SK-N-SH treated with all-trans-retinoic acid at 6 μM for 48 hours (cell line): ENCODE measurements at regions not wholly inside any gene's neighbourhood (a gene's known extent, or its start where the extent isn't known, plus 50 kb on each side); places are given as distances from the start of the nearest gene placed in this dataset.

Source experiments
- ATAC-seq: fragments of 200-7000 bp; cut with Tn5 transposase; 3 replicates; pipeline ENCODE4 v1.9.1; 2020; ENCODE audit warnings: mild to moderate bottlenecking, moderate library complexity
- ARNTL ChIP-seq: fragments of 450-650 bp; formaldehyde crosslinking; IDR thresholded peaks from 2 replicates; pipeline ENCODE4 v1.5.0; 2020; ENCODE audit warnings: low read depth, mild to moderate bottlenecking, moderate library complexity, borderline replicate concordance
- BACH2 ChIP-seq: fragments of 250-450 bp; sonication (Bioruptor Pico); IDR thresholded peaks from 2 replicates; pipeline ENCODE4 v1.9.0; 2021; ENCODE audit warnings: mild to moderate bottlenecking, borderline replicate concordance
- CREB5 ChIP-seq: fragments of 250-450 bp; sonication (Bioruptor Pico); IDR thresholded peaks from 2 replicates; pipeline ENCODE4 v1.5.1; 2020; ENCODE audit warnings: low read depth, mild to moderate bottlenecking, moderate library complexity
- CSDC2 ChIP-seq: fragments of 250-450 bp; sonication (Bioruptor Pico); IDR thresholded peaks from 2 replicates; pipeline ENCODE4 v1.5.0; 2020; ENCODE audit warnings: mild to moderate bottlenecking, moderate library complexity
- CSRNP3 ChIP-seq: fragments of 250-450 bp; sonication (Bioruptor Pico); IDR thresholded peaks from 2 replicates; pipeline ENCODE4 v1.5.1; 2021; ENCODE audit warnings: mild to moderate bottlenecking, moderate library complexity
- ESRRG ChIP-seq: fragments of 250-450 bp; sonication (Bioruptor Pico); IDR thresholded peaks from 2 replicates; pipeline ENCODE4 v1.6.1; 2021; ENCODE audit warnings: mild to moderate bottlenecking
- GLIS3 ChIP-seq: fragments of 250-450 bp; sonication (Bioruptor Pico); IDR thresholded peaks from 2 replicates; pipeline ENCODE4 v1.5.0; 2020; ENCODE audit warnings: mild to moderate bottlenecking, moderate library complexity
- OSR1 ChIP-seq: fragments of 250-450 bp; sonication (Bioruptor Pico); IDR thresholded peaks from 2 replicates; pipeline ENCODE4 v1.8.0; 2022; ENCODE audit warnings: moderate library complexity, mild to moderate bottlenecking, inconsistent platforms
- POU6F1 ChIP-seq: fragments of 250-450 bp; sonication (Bioruptor Pico); IDR thresholded peaks from 2 replicates; pipeline ENCODE4 v1.8.0; 2021; ENCODE audit warnings: low read depth, mild to moderate bottlenecking, moderate library complexity, borderline replicate concordance
- PPARA ChIP-seq: fragments of 250-450 bp; sonication (Bioruptor Pico); IDR thresholded peaks from 2 replicates; pipeline ENCODE4 v1.5.0; 2020; ENCODE audit warnings: mild to moderate bottlenecking, borderline replicate concordance
- RARB ChIP-seq: fragments of 250-450 bp; sonication (Bioruptor Pico); IDR thresholded peaks from 2 replicates; pipeline ENCODE4 v1.8.0; 2021; ENCODE audit warnings: mild to moderate bottlenecking, moderate library complexity
- SNAI2 ChIP-seq: fragments of 250-450 bp; sonication (Bioruptor Pico); IDR thresholded peaks from 2 replicates; pipeline ENCODE4 v1.5.0; 2020; ENCODE audit warnings: mild to moderate bottlenecking, moderate library complexity
- TCF4 ChIP-seq: fragments of 250-450 bp; sonication (Bioruptor Pico); IDR thresholded peaks from 2 replicates; pipeline ENCODE4 v1.8.0; 2021; ENCODE audit warnings: mild to moderate bottlenecking, moderate library complexity, borderline replicate concordance
- TOX ChIP-seq: fragments of 250-450 bp; sonication (Bioruptor Pico); IDR thresholded peaks from 2 replicates; pipeline ENCODE4 v1.8.0; 2021; ENCODE audit warnings: mild to moderate bottlenecking, moderate library complexity, borderline replicate concordance
- TSHZ2 ChIP-seq: fragments of 250-450 bp; sonication (Bioruptor Pico); IDR thresholded peaks from 2 replicates; pipeline ENCODE4 v1.5.0; 2020; ENCODE audit warnings: mild to moderate bottlenecking, moderate library complexity
- ZC3H10 ChIP-seq: fragments of 250-450 bp; sonication (Bioruptor Pico); IDR thresholded peaks from 2 replicates; pipeline ENCODE4 v1.5.1; 2021; ENCODE audit warnings: mild to moderate bottlenecking, moderate library complexity
- ZFP3 ChIP-seq: fragments of 250-450 bp; sonication (Bioruptor Pico); IDR thresholded peaks from 2 replicates; pipeline ENCODE4 v1.5.0; 2020; ENCODE audit warnings: mild to moderate bottlenecking, moderate library complexity
- ZFP30 ChIP-seq: fragments of 450-650 bp; formaldehyde crosslinking; IDR thresholded peaks from 2 replicates; pipeline ENCODE4 v1.5.0; 2022; ENCODE audit warnings: mild to moderate bottlenecking, moderate library complexity
- ZNF565 ChIP-seq: fragments of 450-650 bp; formaldehyde crosslinking; conservative IDR thresholded peaks from 2 replicates; pipeline ENCODE4 v1.5.0; 2020; ENCODE audit warnings: low read depth, mild to moderate bottlenecking, moderate library complexity
- ZNF70 ChIP-seq: fragments of 450-650 bp; formaldehyde crosslinking; IDR thresholded peaks from 2 replicates; pipeline ENCODE4 v1.5.0; 2020; ENCODE audit warnings: mild to moderate bottlenecking, moderate library complexity
- ZNF8 ChIP-seq: fragments of 450-650 bp; formaldehyde crosslinking; IDR thresholded peaks from 2 replicates; pipeline ENCODE4 v1.5.0; 2020; ENCODE audit warnings: mild to moderate bottlenecking, moderate library complexity
- TF ChIP-seq, protein P1 (sequence below): fragments of 250-450 bp; sonication (Bioruptor Pico); IDR thresholded peaks from 2 replicates; pipeline ENCODE4 v1.8.0; 2020; ENCODE audit warnings: mild to moderate bottlenecking, moderate library complexity, borderline replicate concordance

- ATAC-seq: no peak; the same call in 2 of the 3 replicates
- TF ChIP-seq ZFP30 (CRISPR knock-in tag) (no peak), OSR1 (CRISPR knock-in tag) (no peak), PPARA (CRISPR knock-in tag) (no peak), ZFP3 (CRISPR knock-in tag) (no peak), ESRRG (CRISPR knock-in tag) (no peak), TSHZ2 (no peak), ZNF8 (CRISPR knock-in tag) (no peak), ZNF565 (no peak), ZC3H10 (CRISPR knock-in tag) (no peak), ZNF70 (CRISPR knock-in tag) (no peak), TOX (no peak), CSDC2 (no peak), TCF4 (CRISPR knock-in tag) (no peak), POU6F1 (CRISPR knock-in tag) (no peak), SNAI2 (CRISPR knock-in tag) (no peak), CSRNP3 (CRISPR knock-in tag) (no peak), BACH2 (CRISPR knock-in tag) (no peak), ARNTL (no peak), CREB5 (CRISPR knock-in tag) (no peak)
- TF ChIP-seq, protein P1, sequence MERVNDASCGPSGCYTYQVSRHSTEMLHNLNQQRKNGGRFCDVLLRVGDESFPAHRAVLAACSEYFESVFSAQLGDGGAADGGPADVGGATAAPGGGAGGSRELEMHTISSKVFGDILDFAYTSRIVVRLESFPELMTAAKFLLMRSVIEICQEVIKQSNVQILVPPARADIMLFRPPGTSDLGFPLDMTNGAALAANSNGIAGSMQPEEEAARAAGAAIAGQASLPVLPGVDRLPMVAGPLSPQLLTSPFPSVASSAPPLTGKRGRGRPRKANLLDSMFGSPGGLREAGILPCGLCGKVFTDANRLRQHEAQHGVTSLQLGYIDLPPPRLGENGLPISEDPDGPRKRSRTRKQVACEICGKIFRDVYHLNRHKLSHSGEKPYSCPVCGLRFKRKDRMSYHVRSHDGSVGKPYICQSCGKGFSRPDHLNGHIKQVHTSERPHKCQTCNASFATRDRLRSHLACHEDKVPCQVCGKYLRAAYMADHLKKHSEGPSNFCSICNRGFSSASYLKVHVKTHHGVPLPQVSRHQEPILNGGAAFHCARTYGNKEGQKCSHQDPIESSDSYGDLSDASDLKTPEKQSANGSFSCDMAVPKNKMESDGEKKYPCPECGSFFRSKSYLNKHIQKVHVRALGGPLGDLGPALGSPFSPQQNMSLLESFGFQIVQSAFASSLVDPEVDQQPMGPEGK (CRISPR knock-in tag): no peak
- TF ChIP-seq, all 23 proteins: peak for 0
These were observed 190.2 kb upstream of the GSE1 start for GRCh38 chr16:85422632-85423550.

DNA sequence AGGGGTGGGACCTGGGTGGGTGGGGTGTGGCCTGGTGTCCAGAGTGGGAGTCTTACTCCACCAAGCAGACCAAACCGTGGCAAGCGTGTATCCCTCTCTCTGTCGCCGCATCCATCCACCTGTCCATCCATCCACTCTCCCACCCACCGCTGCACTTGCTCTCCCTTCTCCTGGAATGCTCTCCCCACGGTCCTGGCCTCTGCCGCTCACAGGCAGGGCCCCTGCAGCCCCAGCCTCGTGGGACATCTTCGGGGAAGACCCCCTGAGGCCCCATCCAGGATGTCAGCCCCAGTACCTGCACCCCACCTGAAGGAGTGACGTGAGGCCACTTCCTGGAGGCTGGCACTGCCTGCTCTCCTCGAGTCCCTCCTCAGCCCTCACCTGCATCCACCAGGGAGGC, 189.5 kb upstream of the GSE1 start:
- ATAC-seq: no peak
- no peak for TF ChIP-seq PPARA (CRISPR knock-in tag)
- no peak for TF ChIP-seq TCF4 (CRISPR knock-in tag)
- no peak for TF ChIP-seq CSRNP3 (CRISPR knock-in tag)
- no peak for TF ChIP-seq ZNF70 (CRISPR knock-in tag)
- no peak for TF ChIP-seq ZC3H10 (CRISPR knock-in tag)
- TF ChIP-seq ARNTL: no peak
- no peak for TF ChIP-seq ESRRG (CRISPR knock-in tag)
- TF ChIP-seq ZFP3 (CRISPR knock-in tag): no peak
- TF ChIP-seq OSR1 (CRISPR knock-in tag): no peak
- no peak for TF ChIP-seq CSDC2
- no peak for TF ChIP-seq SNAI2 (CRISPR knock-in tag)
- no peak for TF ChIP-seq ZNF8 (CRISPR knock-in tag)
- TF ChIP-seq GLIS3: no peak
- TF ChIP-seq TSHZ2: no peak
- no peak for TF ChIP-seq RARB (CRISPR knock-in tag)
- TF ChIP-seq TOX: no peak
- no peak for TF ChIP-seq POU6F1 (CRISPR knock-in tag)
- TF ChIP-seq ZFP30 (CRISPR knock-in tag): no peak
